WTC11 (cell line): ENCODE measurements at regions not wholly inside any gene's neighbourhood (a gene's known extent, or its start where the extent isn't known, plus 50 kb on each side); places are given as distances from the start of the nearest gene placed in this dataset.

ENCODE experiments used
- ATAC-seq: fragments of 200-7000 bp; cut with Tn5 transposase; 2 replicates; pipeline ENCODE4 v1.10.0; 2021; ENCODE audit warnings: mild to moderate bottlenecking, moderate library complexity
- CTCF ChIA-PET: fragments of 300-600 bp; sonication (Branson Sonifier 250); formaldehyde crosslinking; loops from one replicate; lab custom pipeline; 2021; ENCODE audit warnings: antibody characterized with exemption; lab: Charles Lee
- POLR2A ChIA-PET: fragments of 350-600 bp; sonication (Branson Sonifier 250); formaldehyde crosslinking; loops from one replicate; lab custom pipeline; 2021; ENCODE audit warnings: antibody characterized with exemption; lab: Charles Lee
- DNase-seq: peaks from one replicate; pipeline ENCODE4 v3.0.0; 2021; ENCODE audit warnings: low spot score
- H3K27ac Mint-ChIP-seq: 2 replicates; pipeline ENCODE4 v1.8.0; 2021; ENCODE audit warnings: mixed read lengths
- H3K27me3 Mint-ChIP-seq: 2 replicates; pipeline ENCODE4 v1.8.0; 2021; ENCODE audit warnings: low read depth, mild to moderate bottlenecking, moderate library complexity, mixed read lengths
- H3K36me3 Mint-ChIP-seq: 2 replicates; pipeline ENCODE4 v1.8.0; 2021; ENCODE audit warnings: mixed read lengths
- H3K4me1 Mint-ChIP-seq: 2 replicates; pipeline ENCODE4 v1.8.0; 2022; ENCODE audit warnings: mixed read lengths
- H3K4me3 Mint-ChIP-seq: 2 replicates; pipeline ENCODE4 v1.8.0; 2021; ENCODE audit warnings: mild to moderate bottlenecking, moderate library complexity, mixed read lengths
- H3K9me3 Mint-ChIP-seq: 2 replicates; pipeline ENCODE4 v1.8.0; 2021; ENCODE audit warnings: mixed read lengths
- ETV6 ChIP-seq: sonication (generic); formaldehyde crosslinking; IDR thresholded peaks from 2 replicates; pipeline ENCODE4 v1.8.1; 2022; ENCODE audit warnings: mild to moderate bottlenecking, missing genetic modification reagents
- GABPB1 ChIP-seq: sonication (generic); formaldehyde crosslinking; IDR thresholded peaks from 2 replicates; pipeline ENCODE4 v1.8.1; 2023; ENCODE audit warnings: mild to moderate bottlenecking, missing genetic modification reagents
- GTF2I ChIP-seq: fragments of 250-450 bp; sonication (Bioruptor Pico); conservative IDR thresholded peaks from 2 replicates; pipeline ENCODE4 v1.4.0; 2021; ENCODE audit warnings: mild to moderate bottlenecking
- HMGA2 ChIP-seq: fragments of 250-450 bp; sonication (Bioruptor Pico); IDR thresholded peaks from 2 replicates; pipeline ENCODE4 v1.4.0; 2021; ENCODE audit warnings: mild to moderate bottlenecking, moderate library complexity
- IRF2 ChIP-seq: sonication (generic); formaldehyde crosslinking; IDR thresholded peaks from 2 replicates; pipeline ENCODE4 v1.8.0; 2022; ENCODE audit warnings: low read depth, missing genetic modification reagents, borderline replicate concordance
- JAZF1 ChIP-seq: fragments of 250-450 bp; sonication (Bioruptor Pico); IDR thresholded peaks from 2 replicates; pipeline ENCODE4 v1.9.0; 2021; ENCODE audit warnings: moderate library complexity, mild to moderate bottlenecking, inconsistent platforms
- MXD4 ChIP-seq: fragments of 250-450 bp; sonication (Bioruptor Pico); IDR thresholded peaks from 2 replicates; pipeline ENCODE4 v1.8.0; 2021; ENCODE audit warnings: mild to moderate bottlenecking, moderate library complexity, borderline replicate concordance
- NFATC4 ChIP-seq: fragments of 250-450 bp; sonication (Bioruptor Pico); IDR thresholded peaks from 2 replicates; pipeline ENCODE4 v1.9.0; 2021; ENCODE audit warnings: mild to moderate bottlenecking
- NR1H2 ChIP-seq: sonication (generic); formaldehyde crosslinking; IDR thresholded peaks from 2 replicates; pipeline ENCODE4 v1.9.0; 2021; ENCODE audit warnings: mild to moderate bottlenecking, moderate library complexity, missing genetic modification reagents
- NR2C2 ChIP-seq: sonication (generic); formaldehyde crosslinking; IDR thresholded peaks from 2 replicates; pipeline ENCODE4 v1.8.0; 2022; ENCODE audit warnings: mild to moderate bottlenecking, missing genetic modification reagents
- OVOL2 ChIP-seq: fragments of 250-450 bp; sonication (Bioruptor Pico); IDR thresholded peaks from 2 replicates; pipeline ENCODE4 v1.9.0; 2021; ENCODE audit warnings: mild to moderate bottlenecking, borderline replicate concordance
- PRRX2 ChIP-seq: fragments of 250-450 bp; sonication (Bioruptor Pico); IDR thresholded peaks from 2 replicates; pipeline ENCODE4 v1.8.0; 2021; ENCODE audit warnings: mild to moderate bottlenecking
- SMAD3 ChIP-seq: sonication (generic); formaldehyde crosslinking; IDR thresholded peaks from 2 replicates; pipeline ENCODE4 v1.8.0; 2022; ENCODE audit warnings: missing genetic modification reagents, mild to moderate bottlenecking, borderline replicate concordance
- SMAD4 ChIP-seq: sonication (generic); formaldehyde crosslinking; IDR thresholded peaks from 2 replicates; pipeline ENCODE4 v1.8.0; 2022; ENCODE audit warnings: mild to moderate bottlenecking, missing genetic modification reagents
- ZNF138 ChIP-seq: sonication (generic); formaldehyde crosslinking; conservative IDR thresholded peaks from 2 replicates; pipeline ENCODE4 v1.8.1; 2022; ENCODE audit warnings: mild to moderate bottlenecking, moderate library complexity, missing genetic modification reagents
- ZNF396 ChIP-seq: fragments of 250-450 bp; sonication (Bioruptor Pico); IDR thresholded peaks from 2 replicates; pipeline ENCODE4 v1.8.0; 2021; ENCODE audit warnings: mild to moderate bottlenecking, moderate library complexity, borderline replicate concordance
- ZNF416 ChIP-seq: fragments of 250-450 bp; sonication (Bioruptor Pico); IDR thresholded peaks from 2 replicates; pipeline ENCODE4 v1.9.0; 2021; ENCODE audit warnings: mild to moderate bottlenecking, inconsistent platforms
- ZNF423 ChIP-seq: fragments of 250-450 bp; sonication (Bioruptor Pico); IDR thresholded peaks from 2 replicates; pipeline ENCODE4 v2.1.2; 2022; ENCODE audit warnings: mild to moderate bottlenecking, moderate library complexity
- TF ChIP-seq, protein P1 (sequence below): sonication (generic); formaldehyde crosslinking; IDR thresholded peaks from 2 replicates; pipeline ENCODE4 v1.8.1; 2023; ENCODE audit warnings: mild to moderate bottlenecking, missing genetic modification reagents
- TF ChIP-seq, protein P2 (sequence below): sonication (generic); formaldehyde crosslinking; IDR thresholded peaks from 2 replicates; pipeline ENCODE4 v1.8.1; 2022; ENCODE audit warnings: low read depth, missing genetic modification reagents, borderline replicate concordance
- TF ChIP-seq, protein P3 (sequence below): fragments of 250-450 bp; sonication (Bioruptor Pico); IDR thresholded peaks from 2 replicates; pipeline ENCODE4 v1.8.0; 2021; ENCODE audit warnings: mild to moderate bottlenecking
- TF ChIP-seq, protein P4 (sequence below): sonication (generic); formaldehyde crosslinking; IDR thresholded peaks from 2 replicates; pipeline ENCODE4 v1.8.1; 2023; ENCODE audit warnings: mild to moderate bottlenecking, missing genetic modification reagents

DNA sequence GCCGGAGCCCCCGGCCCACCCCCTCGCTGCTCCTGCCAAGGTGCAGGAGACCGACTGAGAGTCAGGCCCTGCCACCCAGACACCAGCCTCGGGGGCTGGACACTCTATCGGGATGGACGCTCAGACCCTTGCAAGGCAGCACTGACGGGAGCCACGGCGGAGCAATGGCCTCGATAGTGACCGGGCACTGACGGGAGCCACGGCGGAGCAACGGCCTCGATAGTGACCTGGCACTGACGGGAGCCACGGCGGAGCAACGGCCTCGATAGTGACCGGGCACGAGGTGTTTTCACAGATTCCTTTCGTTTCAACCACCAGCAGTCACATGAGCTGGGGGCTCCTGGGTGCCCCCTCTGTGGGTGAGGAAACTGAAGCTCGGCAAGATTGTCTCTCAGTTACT, 123.6 kb upstream of the PPP1R26 start:
- ChIA-PET POLR2A (no interaction called here), CTCF (interaction anchor here (0.7 kb wide), 1 partner anchor 267 kb away, joined by 3 read pairs; no protein-coding TSS in a partner anchor)
- no peak for TF ChIP-seq MXD4 (CRISPR knock-in tag)
- TF ChIP-seq GABPB1: no peak
- no peak for TF ChIP-seq HMGA2 (CRISPR knock-in tag)
- TF ChIP-seq JAZF1: no peak
- TF ChIP-seq NR2C2: no peak
- TF ChIP-seq SMAD3 (CRISPR knock-in tag): no peak
- TF ChIP-seq ZNF396 (CRISPR knock-in tag): no peak
- TF ChIP-seq, protein P1, sequence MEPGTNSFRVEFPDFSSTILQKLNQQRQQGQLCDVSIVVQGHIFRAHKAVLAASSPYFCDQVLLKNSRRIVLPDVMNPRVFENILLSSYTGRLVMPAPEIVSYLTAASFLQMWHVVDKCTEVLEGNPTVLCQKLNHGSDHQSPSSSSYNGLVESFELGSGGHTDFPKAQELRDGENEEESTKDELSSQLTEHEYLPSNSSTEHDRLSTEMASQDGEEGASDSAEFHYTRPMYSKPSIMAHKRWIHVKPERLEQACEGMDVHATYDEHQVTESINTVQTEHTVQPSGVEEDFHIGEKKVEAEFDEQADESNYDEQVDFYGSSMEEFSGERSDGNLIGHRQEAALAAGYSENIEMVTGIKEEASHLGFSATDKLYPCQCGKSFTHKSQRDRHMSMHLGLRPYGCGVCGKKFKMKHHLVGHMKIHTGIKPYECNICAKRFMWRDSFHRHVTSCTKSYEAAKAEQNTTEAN (CRISPR knock-in tag): no peak
- TF ChIP-seq, protein P2, sequence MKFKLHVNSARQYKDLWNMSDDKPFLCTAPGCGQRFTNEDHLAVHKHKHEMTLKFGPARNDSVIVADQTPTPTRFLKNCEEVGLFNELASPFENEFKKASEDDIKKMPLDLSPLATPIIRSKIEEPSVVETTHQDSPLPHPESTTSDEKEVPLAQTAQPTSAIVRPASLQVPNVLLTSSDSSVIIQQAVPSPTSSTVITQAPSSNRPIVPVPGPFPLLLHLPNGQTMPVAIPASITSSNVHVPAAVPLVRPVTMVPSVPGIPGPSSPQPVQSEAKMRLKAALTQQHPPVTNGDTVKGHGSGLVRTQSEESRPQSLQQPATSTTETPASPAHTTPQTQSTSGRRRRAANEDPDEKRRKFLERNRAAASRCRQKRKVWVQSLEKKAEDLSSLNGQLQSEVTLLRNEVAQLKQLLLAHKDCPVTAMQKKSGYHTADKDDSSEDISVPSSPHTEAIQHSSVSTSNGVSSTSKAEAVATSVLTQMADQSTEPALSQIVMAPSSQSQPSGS (CRISPR knock-in tag): no peak
- TF ChIP-seq NFATC4 (CRISPR knock-in tag): no peak
- no peak for TF ChIP-seq OVOL2
- TF ChIP-seq, protein P3, sequence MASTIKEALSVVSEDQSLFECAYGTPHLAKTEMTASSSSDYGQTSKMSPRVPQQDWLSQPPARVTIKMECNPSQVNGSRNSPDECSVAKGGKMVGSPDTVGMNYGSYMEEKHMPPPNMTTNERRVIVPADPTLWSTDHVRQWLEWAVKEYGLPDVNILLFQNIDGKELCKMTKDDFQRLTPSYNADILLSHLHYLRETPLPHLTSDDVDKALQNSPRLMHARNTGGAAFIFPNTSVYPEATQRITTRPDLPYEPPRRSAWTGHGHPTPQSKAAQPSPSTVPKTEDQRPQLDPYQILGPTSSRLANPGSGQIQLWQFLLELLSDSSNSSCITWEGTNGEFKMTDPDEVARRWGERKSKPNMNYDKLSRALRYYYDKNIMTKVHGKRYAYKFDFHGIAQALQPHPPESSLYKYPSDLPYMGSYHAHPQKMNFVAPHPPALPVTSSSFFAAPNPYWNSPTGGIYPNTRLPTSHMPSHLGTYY (CRISPR knock-in tag): no peak
- no peak for TF ChIP-seq IRF2 (CRISPR knock-in tag)
- no peak for TF ChIP-seq GTF2I (CRISPR knock-in tag)
- TF ChIP-seq ZNF416 (CRISPR knock-in tag): no peak
- Mint-ChIP-seq H3K27me3 (no peaks in the 10 kb centered on the region), H3K4me1 (peaks cover 4% of the 10 kb centered on the region; the same call in 1 of the 2 replicates), H3K36me3 (no peaks in the 10 kb centered on the region), H3K9me3 (peaks cover 8% of the 10 kb centered on the region; the same call in 1 of the 2 replicates), H3K4me3 (no peak overlapping the region), H3K27ac (no peak overlapping the region)
- DNase-seq (no peak), ATAC-seq (no peak)

DNA sequence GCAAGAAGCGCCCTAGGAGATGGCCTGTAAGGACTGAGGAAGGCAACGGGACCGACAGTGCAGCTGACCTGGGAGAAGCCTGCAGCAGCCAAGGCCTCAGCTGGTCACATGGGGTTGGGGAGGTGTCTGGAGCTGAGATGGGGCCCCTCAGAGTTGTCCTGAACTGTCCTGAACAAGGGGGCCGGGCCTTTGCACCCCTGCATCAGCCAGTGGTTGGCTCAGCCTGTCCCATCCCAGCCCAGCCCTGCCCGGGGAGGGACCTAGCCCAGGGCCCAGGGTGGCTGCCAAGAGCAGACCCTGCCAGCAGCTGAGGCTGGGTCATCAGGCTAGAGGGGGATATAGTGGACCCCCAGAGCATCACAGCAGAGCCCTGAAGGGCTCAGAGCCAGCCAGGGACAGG, 122.8 kb upstream of the PPP1R26 start:
- no peak for DNase-seq
- no peaks in the 10 kb centered on the region for H3K36me3 Mint-ChIP-seq
- no peak overlapping the region for H3K27ac Mint-ChIP-seq
- no peak overlapping the region for H3K4me3 Mint-ChIP-seq
- ATAC-seq: no peak
- POLR2A ChIA-PET: no interaction called here
- CTCF ChIA-PET: interaction anchor here (0.7 to 1.0 kb wide), 2 partner anchors 54 to 267 kb away, joined by 3 read pairs; no protein-coding TSS in a partner anchor
- H3K9me3 Mint-ChIP-seq: peaks cover 7% of the 10 kb centered on the region; the same call in 1 of the 2 replicates
- no peaks in the 10 kb centered on the region for H3K27me3 Mint-ChIP-seq
- TF ChIP-seq NR1H2 (CRISPR knock-in tag): no peak
- no peak for TF ChIP-seq GABPB1
- TF ChIP-seq SMAD4 (CRISPR knock-in tag): no peak
- no peak for TF ChIP-seq ETV6 (CRISPR knock-in tag)
- no peak for TF ChIP-seq PRRX2 (CRISPR knock-in tag)
- TF ChIP-seq, protein P4, sequence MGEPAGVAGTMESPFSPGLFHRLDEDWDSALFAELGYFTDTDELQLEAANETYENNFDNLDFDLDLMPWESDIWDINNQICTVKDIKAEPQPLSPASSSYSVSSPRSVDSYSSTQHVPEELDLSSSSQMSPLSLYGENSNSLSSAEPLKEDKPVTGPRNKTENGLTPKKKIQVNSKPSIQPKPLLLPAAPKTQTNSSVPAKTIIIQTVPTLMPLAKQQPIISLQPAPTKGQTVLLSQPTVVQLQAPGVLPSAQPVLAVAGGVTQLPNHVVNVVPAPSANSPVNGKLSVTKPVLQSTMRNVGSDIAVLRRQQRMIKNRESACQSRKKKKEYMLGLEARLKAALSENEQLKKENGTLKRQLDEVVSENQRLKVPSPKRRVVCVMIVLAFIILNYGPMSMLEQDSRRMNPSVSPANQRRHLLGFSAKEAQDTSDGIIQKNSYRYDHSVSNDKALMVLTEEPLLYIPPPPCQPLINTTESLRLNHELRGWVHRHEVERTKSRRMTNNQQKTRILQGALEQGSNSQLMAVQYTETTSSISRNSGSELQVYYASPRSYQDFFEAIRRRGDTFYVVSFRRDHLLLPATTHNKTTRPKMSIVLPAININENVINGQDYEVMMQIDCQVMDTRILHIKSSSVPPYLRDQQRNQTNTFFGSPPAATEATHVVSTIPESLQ (CRISPR knock-in tag): no peak
- TF ChIP-seq ZNF423 (CRISPR knock-in tag): no peak
- TF ChIP-seq ZNF138 (CRISPR knock-in tag): no peak
- TF ChIP-seq JAZF1: no peak
- H3K4me1 Mint-ChIP-seq: peaks cover 4% of the 10 kb centered on the region; the same call in 1 of the 2 replicates
